ENCODE measurements at regions not wholly inside any gene's neighbourhood (a gene's known extent, or its start where the extent isn't known, plus 50 kb on each side); places are given as distances from the start of the nearest gene placed in this dataset.

- no TSS peak for BruUV-seq (replicated peaks)
- intact Hi-C loops (cut with micrococcal nuclease) = no loop called here
- H3K9me3 Mint-ChIP-seq (ENCODE audit: unreplicated experiment) = no peaks in the 10 kb centered on the region
- no peak overlapping the region for H3K27ac Mint-ChIP-seq (ENCODE audit: low read depth, unreplicated experiment)
- peaks cover 11% of the 10 kb centered on the region for H3K27me3 Mint-ChIP-seq (ENCODE audit: insufficient read depth, unreplicated experiment)
- no peak for DNase-seq (ENCODE audit: unreplicated experiment)
- no peaks in the 10 kb centered on the region for H3K4me1 Mint-ChIP-seq (ENCODE audit: insufficient read depth, unreplicated experiment)
- POLR2A ChIA-PET = no interaction called here
- TF ChIP-seq CTCF (IDR thresholded peaks at IDR 0.05; ENCODE audit: unreplicated experiment) = no peak
- H3K4me3 Mint-ChIP-seq (ENCODE audit: unreplicated experiment) = no peak overlapping the region
- CTCF ChIA-PET = no interaction called here
- H3K36me3 Mint-ChIP-seq (ENCODE audit: insufficient read depth, unreplicated experiment) = peaks cover 5% of the 10 kb centered on the region
Observed at GRCh38 chr6:114863610-114864009, 520.8 kb upstream of the HS3ST5 start.

- Mint-ChIP-seq H3K27me3 (ENCODE audit: insufficient read depth, unreplicated experiment) (peaks cover 11% of the 10 kb centered on the region), H3K4me3 (ENCODE audit: unreplicated experiment) (no peak overlapping the region), H3K9me3 (ENCODE audit: unreplicated experiment) (no peaks in the 10 kb centered on the region), H3K27ac (ENCODE audit: low read depth, unreplicated experiment) (no peak overlapping the region), H3K36me3 (ENCODE audit: insufficient read depth, unreplicated experiment) (peaks cover 5% of the 10 kb centered on the region), H3K4me1 (ENCODE audit: insufficient read depth, unreplicated experiment) (no peaks in the 10 kb centered on the region)
- ChIA-PET CTCF (no interaction called here), POLR2A (no interaction called here)
- BruUV-seq (replicated peaks) = no TSS peak
- TF ChIP-seq CTCF (IDR thresholded peaks at IDR 0.05; ENCODE audit: unreplicated experiment) = no peak
- DNase-seq (ENCODE audit: unreplicated experiment) = peak; percentile 4
- intact Hi-C loops (cut with micrococcal nuclease) = no loop called here
Observed at GRCh38 chr6:114862819-114863218, 520.0 kb upstream of the HS3ST5 start.

GRCh38 chr6:114862064-114862463, 519.2 kb upstream of the HS3ST5 start:
- BruUV-seq (replicated peaks) = no TSS peak
- no peak overlapping the region for H3K27ac Mint-ChIP-seq (ENCODE audit: low read depth, unreplicated experiment)
- DNase-seq (ENCODE audit: unreplicated experiment) = no peak
- no peak overlapping the region for H3K4me3 Mint-ChIP-seq (ENCODE audit: unreplicated experiment)
- H3K36me3 Mint-ChIP-seq (ENCODE audit: insufficient read depth, unreplicated experiment) = peaks cover 5% of the 10 kb centered on the region
- intact Hi-C loops (cut with micrococcal nuclease) = no loop called here
- no peaks in the 10 kb centered on the region for H3K4me1 Mint-ChIP-seq (ENCODE audit: insufficient read depth, unreplicated experiment)
- TF ChIP-seq CTCF (IDR thresholded peaks at IDR 0.05; ENCODE audit: unreplicated experiment) = no peak
- H3K9me3 Mint-ChIP-seq (ENCODE audit: unreplicated experiment) = no peaks in the 10 kb centered on the region
- POLR2A ChIA-PET = no interaction called here
- peaks cover 11% of the 10 kb centered on the region for H3K27me3 Mint-ChIP-seq (ENCODE audit: insufficient read depth, unreplicated experiment)
- CTCF ChIA-PET = interaction anchor here (0.6 to 0.7 kb wide), 2 partner anchors 14 to 112 kb away, joined by 3 read pairs; no protein-coding TSS in a partner anchor

- intact Hi-C loops (cut with micrococcal nuclease) = no loop called here
- ChIA-PET POLR2A (no interaction called here), CTCF (interaction anchor here (0.6 kb wide), 2 partner anchors 137 to 821 kb away, joined by 3 to 4 read pairs; no protein-coding TSS in a partner anchor)
- Mint-ChIP-seq H3K4me3 (ENCODE audit: unreplicated experiment) (no peak overlapping the region), H3K4me1 (ENCODE audit: insufficient read depth, unreplicated experiment) (no peaks in the 10 kb centered on the region), H3K36me3 (ENCODE audit: insufficient read depth, unreplicated experiment) (no peaks in the 10 kb centered on the region), H3K27ac (ENCODE audit: low read depth, unreplicated experiment) (no peak overlapping the region), H3K9me3 (ENCODE audit: unreplicated experiment) (peaks cover 4% of the 10 kb centered on the region), H3K27me3 (ENCODE audit: insufficient read depth, unreplicated experiment) (no peaks in the 10 kb centered on the region)
- DNase-seq (ENCODE audit: unreplicated experiment) = no peak
- no peak for TF ChIP-seq CTCF (IDR thresholded peaks at IDR 0.05; ENCODE audit: unreplicated experiment)
- no TSS peak for BruUV-seq (replicated peaks)
Observed at GRCh38 chr6:114844359-114844758, 501.5 kb upstream of the HS3ST5 start.

Data from MCF 10A (cell line).